Spleen (tissue), 7 donors: ENCODE measurements at regions not wholly inside any gene's neighbourhood (a gene's known extent, or its start where the extent isn't known, plus 50 kb on each side); places are given as distances from the start of the nearest gene placed in this dataset.

Experiments used
- POLR2A ChIP-seq, 3 donors: fragments of 450-650 bp; IDR thresholded peaks; one replicate each; pipeline ENCODE4 v1.5.1; 2017; ENCODE audit warnings: antibody characterized with exemption in 3 of 3, mild to moderate bottlenecking in 1 of 3
- TF ChIP-seq, protein P1 (sequence below), 11 experiments: fragments of 200-600 bp in 7 of 11; fragments of 450-650 bp in 4 of 11; sonication (generic) in 4 of 11; IDR thresholded peaks in 8 of 11; conservative IDR thresholded peaks in 3 of 11; 1 replicate in 7 of 11; 2 replicates in 4 of 11; pipeline versions ENCODE4 v1.4.0 to v1.8.0; 2016 to 2021; ENCODE audit warnings: antibody characterized with exemption in 11 of 11, inconsistent platforms in 4 of 11, mild to moderate bottlenecking in 1 of 11
- donor health status: DM: no; HTN: no; CAD: no; lungs with moderate emphysema.
- donor health status: DM: no; HTN: no; CAD: no.
- donor health status: DM: no; HTN: no; CAD: no.

DNA sequence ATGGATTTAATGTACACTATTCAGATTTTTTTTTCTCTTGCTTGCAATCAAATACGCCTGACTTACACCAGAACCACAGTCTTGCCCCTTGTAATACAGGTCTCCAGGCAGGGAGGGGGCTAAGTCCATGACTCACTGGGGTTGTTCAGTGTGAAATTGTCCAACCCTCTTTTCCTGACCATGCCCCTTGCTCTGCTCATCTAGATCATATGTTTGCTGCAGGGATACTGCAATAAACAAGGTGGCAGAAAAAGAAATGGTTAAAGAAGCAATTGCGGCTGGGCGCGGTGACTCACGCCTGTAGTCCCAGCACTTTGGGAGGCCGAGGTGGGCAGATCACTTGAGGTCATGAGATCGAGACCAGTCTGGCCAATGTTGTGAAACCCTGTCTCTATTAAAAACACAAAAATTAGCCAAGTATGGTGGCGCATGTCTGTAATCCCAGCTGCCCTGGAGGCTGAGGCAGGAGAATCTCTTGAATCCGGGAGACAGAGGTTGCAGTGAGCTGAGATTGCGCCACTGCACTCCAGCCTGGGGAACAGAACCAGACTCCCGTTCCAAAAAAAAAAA, 85.5 kb downstream of the TMEM130 start:
- TF ChIP-seq, protein P1, sequence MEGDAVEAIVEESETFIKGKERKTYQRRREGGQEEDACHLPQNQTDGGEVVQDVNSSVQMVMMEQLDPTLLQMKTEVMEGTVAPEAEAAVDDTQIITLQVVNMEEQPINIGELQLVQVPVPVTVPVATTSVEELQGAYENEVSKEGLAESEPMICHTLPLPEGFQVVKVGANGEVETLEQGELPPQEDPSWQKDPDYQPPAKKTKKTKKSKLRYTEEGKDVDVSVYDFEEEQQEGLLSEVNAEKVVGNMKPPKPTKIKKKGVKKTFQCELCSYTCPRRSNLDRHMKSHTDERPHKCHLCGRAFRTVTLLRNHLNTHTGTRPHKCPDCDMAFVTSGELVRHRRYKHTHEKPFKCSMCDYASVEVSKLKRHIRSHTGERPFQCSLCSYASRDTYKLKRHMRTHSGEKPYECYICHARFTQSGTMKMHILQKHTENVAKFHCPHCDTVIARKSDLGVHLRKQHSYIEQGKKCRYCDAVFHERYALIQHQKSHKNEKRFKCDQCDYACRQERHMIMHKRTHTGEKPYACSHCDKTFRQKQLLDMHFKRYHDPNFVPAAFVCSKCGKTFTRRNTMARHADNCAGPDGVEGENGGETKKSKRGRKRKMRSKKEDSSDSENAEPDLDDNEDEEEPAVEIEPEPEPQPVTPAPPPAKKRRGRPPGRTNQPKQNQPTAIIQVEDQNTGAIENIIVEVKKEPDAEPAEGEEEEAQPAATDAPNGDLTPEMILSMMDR (IDR thresholded peaks at IDR 0.05 in 8 of 11, conservative IDR thresholded peaks at IDR 0.05 in 3 of 11) = no peak
- no peak for TF ChIP-seq POLR2A (IDR thresholded peaks at IDR 0.05)
